ENCODE measurements at regions not wholly inside any gene's neighbourhood (a gene's known extent, or its start where the extent isn't known, plus 50 kb on each side); places are given as distances from the start of the nearest gene placed in this dataset.

- Histone ChIP-seq H3K4me1 (ENCODE audit: insufficient read depth) (no peaks in the 10 kb centered on the region), H3K9me3 (ENCODE audit: low read depth) (no peaks in the 10 kb centered on the region), H3K27ac (no peak overlapping the region), H3K4me2 (no peak overlapping the region), H3K36me3 (replicated peaks; ENCODE audit: insufficient read depth, low read depth) (no peaks in the 10 kb centered on the region), H4K20me1 (ENCODE audit: insufficient read depth, poor library complexity, severe bottlenecking) (no peaks in the 10 kb centered on the region), H3K4me3 (no peak overlapping the region), H2AFZ (no peak overlapping the region), H3K9me2 (replicated peaks; ENCODE audit: insufficient read depth) (no peaks in the 10 kb centered on the region), H3K79me2 (no peaks in the 10 kb centered on the region), H3K27me3 (no peaks in the 10 kb centered on the region)
- 92% methylated on average over 2 of the region's 2 CpGs for WGBS (ENCODE audit: low lambda C conversion rate, missing lambda C conversion rate)
- TF ChIP-seq EZH2phosphoT487 (IDR thresholded peaks at IDR 0.05; ENCODE audit: low read depth, severe bottlenecking, unreplicated experiment) = no peak
- no peak for TF ChIP-seq CTCF (IDR thresholded peaks at IDR 0.05; ENCODE audit: poor library complexity)
- TF ChIP-seq EZH2 (IDR thresholded peaks at IDR 0.05; ENCODE audit: borderline replicate concordance) = no peak
- no peak for DNase-seq (ENCODE audit: low spot score)
Observed at GRCh38 chr7:9955138-9955537, 1018.5 kb upstream of the PHF14 start.

GRCh38 chr7:9958486-9958885 lies 1015.2 kb upstream of the PHF14 start:
- no peak overlapping the region for H2AFZ ChIP-seq
- no peaks in the 10 kb centered on the region for H3K9me3 ChIP-seq (ENCODE audit: low read depth)
- no peak for DNase-seq (ENCODE audit: low spot score)
- TF ChIP-seq EZH2 (IDR thresholded peaks at IDR 0.05; ENCODE audit: borderline replicate concordance) (no peak), EZH2phosphoT487 (IDR thresholded peaks at IDR 0.05; ENCODE audit: low read depth, severe bottlenecking, unreplicated experiment) (no peak), CTCF (IDR thresholded peaks at IDR 0.05; ENCODE audit: poor library complexity) (no peak)
- no peaks in the 10 kb centered on the region for H3K27me3 ChIP-seq
- H4K20me1 ChIP-seq (ENCODE audit: insufficient read depth, poor library complexity, severe bottlenecking) = no peaks in the 10 kb centered on the region
- H3K36me3 ChIP-seq (replicated peaks; ENCODE audit: insufficient read depth, low read depth) = no peaks in the 10 kb centered on the region
- no peak overlapping the region for H3K27ac ChIP-seq
- no peak overlapping the region for H3K4me2 ChIP-seq
- 84% methylated on average over 5 of the region's 5 CpGs for WGBS (ENCODE audit: low lambda C conversion rate, missing lambda C conversion rate)
- H3K4me1 ChIP-seq (ENCODE audit: insufficient read depth) = no peaks in the 10 kb centered on the region
- H3K79me2 ChIP-seq = no peaks in the 10 kb centered on the region
- no peaks in the 10 kb centered on the region for H3K9me2 ChIP-seq (replicated peaks; ENCODE audit: insufficient read depth)
- H3K4me3 ChIP-seq = no peak overlapping the region

DNA sequence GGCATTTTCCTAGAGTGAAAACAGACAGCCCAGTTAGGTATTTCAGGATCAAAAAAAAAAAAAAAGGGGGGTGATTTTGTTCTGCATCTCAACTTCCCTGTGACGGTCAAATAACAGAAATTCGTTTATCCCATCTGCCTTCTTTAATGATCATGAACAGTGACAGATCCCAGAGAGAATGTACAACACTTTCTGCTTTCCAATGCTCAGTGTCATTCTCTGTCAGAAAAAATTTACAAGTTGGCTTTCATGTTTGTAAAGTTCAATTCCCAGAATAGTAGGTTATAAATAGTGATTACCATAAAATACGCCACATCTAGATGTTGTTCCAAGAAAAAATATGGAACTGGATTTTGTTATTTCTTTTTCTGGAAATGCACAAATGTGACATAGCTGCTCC lies 1013.2 kb upstream of the PHF14 start:
- no peak for TF ChIP-seq EZH2phosphoT487 (IDR thresholded peaks at IDR 0.05; ENCODE audit: low read depth, severe bottlenecking, unreplicated experiment)
- no peak for TF ChIP-seq CTCF (IDR thresholded peaks at IDR 0.05; ENCODE audit: poor library complexity)
- TF ChIP-seq EZH2 (IDR thresholded peaks at IDR 0.05; ENCODE audit: borderline replicate concordance) = no peak
- 29% methylated on average over 3 of the region's 3 CpGs for WGBS (ENCODE audit: low lambda C conversion rate, missing lambda C conversion rate)

More for the DNA sequence above, 1013.2 kb upstream of the PHF14 start:
- H3K4me1 ChIP-seq (ENCODE audit: insufficient read depth) = no peaks in the 10 kb centered on the region
- H3K4me2 ChIP-seq = no peak overlapping the region
- H4K20me1 ChIP-seq (ENCODE audit: insufficient read depth, poor library complexity, severe bottlenecking) = no peaks in the 10 kb centered on the region
- H3K79me2 ChIP-seq = no peaks in the 10 kb centered on the region
- no peak overlapping the region for H3K27ac ChIP-seq
- H3K9me3 ChIP-seq (ENCODE audit: low read depth) = no peaks in the 10 kb centered on the region
- no peak overlapping the region for H2AFZ ChIP-seq
- no peaks in the 10 kb centered on the region for H3K36me3 ChIP-seq (replicated peaks; ENCODE audit: insufficient read depth, low read depth)
- no peaks in the 10 kb centered on the region for H3K9me2 ChIP-seq (replicated peaks; ENCODE audit: insufficient read depth)
- H3K4me3 ChIP-seq = no peak overlapping the region
- no peaks in the 10 kb centered on the region for H3K27me3 ChIP-seq
- DNase-seq (ENCODE audit: low spot score) = no peak

All from hepatocyte (in vitro differentiated cells).